Natural killer cell (primary cell): ENCODE measurements at regions not wholly inside any gene's neighbourhood (a gene's known extent, or its start where the extent isn't known, plus 50 kb on each side); places are given as distances from the start of the nearest gene placed in this dataset.

Source experiments
- ATAC-seq, 3 donors: fragments of 150-1000 bp in 2 of 3; fragments of 200-7000 bp in 1 of 3; cut with Tn5 transposase; 1 replicate in 1 of 3; 2 replicates in 2 of 3; pipeline ENCODE4 v1.10.0; 2021; ENCODE audit warnings: mild to moderate bottlenecking in 2 of 3, moderate library complexity in 2 of 3
- DNase-seq, 2 donors: peaks; one replicate each; pipeline versions ENCODE4 v3.0.0 to v3.0.0-alpha.2; 2013 to 2021; ENCODE audit warnings: mixed read lengths in 1 of 2
- H3K27ac ChIP-seq: one replicate; pipeline ENCODE4 v1.5.1; 2013; ENCODE audit warnings: mild to moderate bottlenecking, low read length
- H3K27me3 ChIP-seq: one replicate; pipeline ENCODE4 v1.6.1; 2013; ENCODE audit warnings: low read length; ENCODE audit not compliant: control insufficient read depth, insufficient read depth
- H3K36me3 ChIP-seq: one replicate; pipeline ENCODE4 v1.6.1; 2013; ENCODE audit warnings: low read length; ENCODE audit not compliant: control insufficient read depth, insufficient read depth
- H3K4me1 ChIP-seq: one replicate; pipeline ENCODE4 v1.6.1; 2013; ENCODE audit warnings: low read length; ENCODE audit not compliant: control insufficient read depth, insufficient read depth
- H3K4me3 ChIP-seq: one replicate; pipeline ENCODE4 v1.5.1; 2013; ENCODE audit warnings: low read length
- H3K9me3 ChIP-seq: one replicate; pipeline ENCODE4 v1.6.1; 2013; ENCODE audit warnings: low read length; ENCODE audit not compliant: control insufficient read depth, insufficient read depth
- H3K27ac Mint-ChIP-seq, 2 donors: one replicate each; pipeline ENCODE4 v1.8.0; 2022; ENCODE audit warnings: mild to moderate bottlenecking in 2 of 2, mixed read lengths in 2 of 2, moderate library complexity in 1 of 2
- H3K27me3 Mint-ChIP-seq, 2 donors: one replicate each; pipeline ENCODE4 v1.8.0; 2022; ENCODE audit warnings: low read depth in 2 of 2, mixed read lengths in 2 of 2
- H3K36me3 Mint-ChIP-seq: one replicate; pipeline ENCODE4 v1.8.0; 2022; ENCODE audit warnings: mixed read lengths
- H3K4me1 Mint-ChIP-seq, 2 donors: one replicate each; pipeline ENCODE4 v1.8.0; 2022; ENCODE audit warnings: mixed read lengths in 2 of 2
- H3K4me3 Mint-ChIP-seq: one replicate; pipeline ENCODE4 v1.8.0; 2022; ENCODE audit warnings: mild to moderate bottlenecking, moderate library complexity, mixed read lengths
- H3K9me3 Mint-ChIP-seq, 2 donors: one replicate each; pipeline ENCODE4 v1.8.0; 2022; ENCODE audit warnings: mixed read lengths in 2 of 2
- CTCF ChIP-seq: fragments of 200-600 bp; IDR thresholded peaks from one replicate; pipeline ENCODE4 v1.8.0; 2022; ENCODE audit warnings: antibody characterized with exemption
- WGBS: methylation state at CpG from one replicate; pipeline ENCODE4 v1.1.7; 2013; ENCODE audit warnings: missing lambda C conversion rate; ENCODE audit not compliant: insufficient coverage; 5-methylcytosine and 5-hydroxymethylcytosine counted together
- intact Hi-C: fragments of 100-400 bp; cut with micrococcal nuclease; formaldehyde crosslinking; loops from one replicate; pipeline ENCODE4 v1.14.2; 2022

- 69% methylated on average over 3 of the region's 5 CpGs for WGBS
- TF ChIP-seq CTCF, result no peak
- DNase-seq (no peak), ATAC-seq (no peak)
- Histone ChIP-seq H3K36me3 (no peaks in the 10 kb centered on the region), H3K27ac (no peak overlapping the region), H3K9me3 (no peaks in the 10 kb centered on the region), H3K27me3 (no peaks in the 10 kb centered on the region), H3K4me1 (no peaks in the 10 kb centered on the region), H3K4me3 (no peak overlapping the region)
- intact Hi-C loops, result no loop called here
- no peaks in the 10 kb centered on the region for H3K36me3 Mint-ChIP-seq
- no peak overlapping the region for H3K27ac Mint-ChIP-seq
- H3K9me3 Mint-ChIP-seq, result no peaks in the 10 kb centered on the region
- no peak overlapping the region for H3K4me3 Mint-ChIP-seq
- peaks cover 4 to 12% of the 10 kb centered on the region in 2 donors for H3K27me3 Mint-ChIP-seq
- no peaks in the 10 kb centered on the region for H3K4me1 Mint-ChIP-seq
These were observed 65.4 kb upstream of the SOX1 start for GRCh38 chr13:112001571-112001970.

GRCh38 chr13:112003396-112003795 lies 63.6 kb upstream of the SOX1 start:
- no peaks in the 10 kb centered on the region for H3K9me3 ChIP-seq
- no peak overlapping the region for H3K27ac Mint-ChIP-seq
- TF ChIP-seq CTCF, result no peak
- intact Hi-C loops, result no loop called here
- H3K27me3 Mint-ChIP-seq, result peaks cover 4 to 8% of the 10 kb centered on the region in 2 donors
- H3K4me1 Mint-ChIP-seq, result no peaks in the 10 kb centered on the region
- WGBS, result 83% methylated on average over 4 of the region's 4 CpGs
- ATAC-seq, result no peak
- no peak overlapping the region for H3K27ac ChIP-seq
- H3K9me3 Mint-ChIP-seq, result no peaks in the 10 kb centered on the region
- H3K4me3 ChIP-seq, result no peak overlapping the region
- no peak overlapping the region for H3K4me3 Mint-ChIP-seq
- H3K4me1 ChIP-seq, result no peaks in the 10 kb centered on the region
- DNase-seq, result no peak
- H3K36me3 ChIP-seq, result no peaks in the 10 kb centered on the region
- H3K27me3 ChIP-seq, result no peaks in the 10 kb centered on the region
- H3K36me3 Mint-ChIP-seq, result no peaks in the 10 kb centered on the region

- H3K27me3 ChIP-seq, result no peaks in the 10 kb centered on the region
- no peaks in the 10 kb centered on the region for H3K36me3 ChIP-seq
- Mint-ChIP-seq H3K4me3 (no peak overlapping the region), H3K4me1 (no peaks in the 10 kb centered on the region), H3K27ac (no peak overlapping the region), H3K9me3 (no peaks in the 10 kb centered on the region), H3K27me3 (peaks cover 0 to 8% of the 10 kb centered on the region in 2 donors), H3K36me3 (no peaks in the 10 kb centered on the region)
- no peaks in the 10 kb centered on the region for H3K9me3 ChIP-seq
- intact Hi-C loops, result no loop called here
- H3K4me1 ChIP-seq, result no peaks in the 10 kb centered on the region
- no peak for ATAC-seq
- no peak for TF ChIP-seq CTCF
- DNase-seq, result no peak
- H3K27ac ChIP-seq, result no peak overlapping the region
- no peak overlapping the region for H3K4me3 ChIP-seq
- WGBS, result 87% methylated on average over 2 of the region's 3 CpGs
These were observed 63.0 kb upstream of the SOX1 start for GRCh38 chr13:112003941-112004340.

GRCh38 chr13:112005925-112006324 lies 61.0 kb upstream of the SOX1 start:
- H3K4me3 ChIP-seq, result no peak overlapping the region
- H3K4me1 Mint-ChIP-seq, result no peaks in the 10 kb centered on the region
- no peaks in the 10 kb centered on the region for H3K36me3 ChIP-seq
- intact Hi-C loops, result no loop called here
- H3K4me1 ChIP-seq, result no peaks in the 10 kb centered on the region
- DNase-seq, result no peak
- no peak overlapping the region for H3K4me3 Mint-ChIP-seq
- H3K9me3 Mint-ChIP-seq, result no peaks in the 10 kb centered on the region
- ATAC-seq, result no peak
- no peak overlapping the region for H3K27ac Mint-ChIP-seq
- H3K27ac ChIP-seq, result no peak overlapping the region
- no CpG with 5 or more reads among the region's 3 CpGs for WGBS
- no peak for TF ChIP-seq CTCF
- no peaks in the 10 kb centered on the region for H3K27me3 ChIP-seq
- H3K27me3 Mint-ChIP-seq, result no peaks in the 10 kb centered on the region
- no peaks in the 10 kb centered on the region for H3K9me3 ChIP-seq
- H3K36me3 Mint-ChIP-seq, result no peaks in the 10 kb centered on the region
